Pancreas (tissue), 10 donors: ENCODE measurements at regions not wholly inside any gene's neighbourhood (a gene's known extent, or its start where the extent isn't known, plus 50 kb on each side); places are given as distances from the start of the nearest gene placed in this dataset.

Source experiments
- ATAC-seq, 4 donors: fragments of 200-7000 bp; cut with Tn5 transposase; one replicate each; pipeline versions ENCODE4 v1.8.0 to v1.9.1; 2020; ENCODE audit warnings: mild to moderate bottlenecking in 4 of 4, moderate library complexity in 4 of 4
- DNase-seq, 6 donors: peaks; one replicate each; pipeline ENCODE4 v3.0.0-alpha.2; 2020
- FAIRE-seq: peaks from 2 replicates; lab custom pipeline; 2012; peaks lifted over from hg19 to GRCh38; lab: Jason Lieb, UNC
- H3K27ac ChIP-seq, 4 donors: fragments of 200-600 bp; sonication (generic); 1 replicate in 3 of 4; 2 replicates in 1 of 4; pipeline versions ENCODE4 v1.5.0 to v1.8.0; 2020
- H3K27me3 ChIP-seq, 4 donors: fragments of 200-600 bp; one replicate each; pipeline ENCODE4 v1.8.0; 2021
- H3K36me3 ChIP-seq, 3 donors: fragments of 200-600 bp; sonication (generic) in 1 of 3; one replicate each; pipeline versions ENCODE4 v1.5.0 to v1.8.0; 2020 to 2021
- H3K4me1 ChIP-seq, 3 donors: fragments of 200-600 bp; one replicate each; pipeline ENCODE4 v1.8.0; 2021
- H3K4me3 ChIP-seq, 4 donors: fragments of 200-600 bp; sonication (generic) in 2 of 4; one replicate each; pipeline versions ENCODE4 v1.5.0 to v1.8.0; 2020 to 2021
- H3K9me3 ChIP-seq, 4 donors: fragments of 200-600 bp; one replicate each; pipeline ENCODE4 v1.8.0; 2021
- WGBS, 2 donors: extraction: QIAGEN DNeasy Blood & Tissue Kit; methylation state at CpG; one replicate each; pipeline ENCODE4 v1.1.7; 2013; 5-methylcytosine and 5-hydroxymethylcytosine counted together
- intact Hi-C, 3 donors: fragments of 100-400 bp; cut with DNase I; formaldehyde crosslinking; loops; one replicate each; pipeline versions ENCODE4 v1.11.1 to v1.14.2; 2022
- TF ChIP-seq, protein P1 (sequence below), 4 donors: fragments of 200-600 bp; sonication (generic) in 3 of 4; IDR thresholded peaks; one replicate each; pipeline versions ENCODE4 v1.5.0 to v1.8.0; 2021; ENCODE audit warnings: antibody characterized with exemption in 4 of 4
- donor health status: healthy with polysubstance abuse.
- donor health status: DM: no; HTN: no; CAD: no; lungs with moderate emphysema.
- donor health status: DM: no; HTN: no; CAD: no.
- donor health status: control.
- donor health status: control.
- donor health status: Bipolar disorder and iron deficiency.
- donor health status: DM: yes; HTN: yes; CAD: no.
- donor health status: DM: no; HTN: no; CAD: no.
- donor health status: DM: no; HTN: no; CAD: no.
- donor health status: DM: yes; HTN: yes; CAD: no.

DNA sequence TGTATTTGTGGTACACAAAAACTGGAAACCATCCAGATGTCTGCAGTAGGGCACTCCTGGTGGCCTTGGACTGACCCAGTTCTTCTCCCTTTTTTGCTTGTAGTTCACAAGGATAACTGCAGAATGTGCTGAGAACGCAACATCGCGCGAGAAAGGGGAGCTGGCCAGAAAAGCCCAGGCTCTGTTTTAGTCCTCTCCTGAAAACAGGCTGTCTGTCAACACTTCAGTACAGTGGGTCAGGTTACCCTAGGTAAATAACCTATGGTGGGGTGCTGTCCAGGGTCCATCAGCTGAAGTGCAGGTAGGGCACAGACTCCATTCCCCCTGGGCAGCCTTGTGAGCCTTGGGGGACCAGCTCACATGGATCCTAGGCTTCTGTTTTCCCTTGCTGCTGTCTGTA is 495.8 kb downstream of the MDFIC start:
- H3K4me3 ChIP-seq = no peak overlapping the region
- H3K4me1 ChIP-seq = no peaks in the 10 kb centered on the region
- TF ChIP-seq, protein P1, sequence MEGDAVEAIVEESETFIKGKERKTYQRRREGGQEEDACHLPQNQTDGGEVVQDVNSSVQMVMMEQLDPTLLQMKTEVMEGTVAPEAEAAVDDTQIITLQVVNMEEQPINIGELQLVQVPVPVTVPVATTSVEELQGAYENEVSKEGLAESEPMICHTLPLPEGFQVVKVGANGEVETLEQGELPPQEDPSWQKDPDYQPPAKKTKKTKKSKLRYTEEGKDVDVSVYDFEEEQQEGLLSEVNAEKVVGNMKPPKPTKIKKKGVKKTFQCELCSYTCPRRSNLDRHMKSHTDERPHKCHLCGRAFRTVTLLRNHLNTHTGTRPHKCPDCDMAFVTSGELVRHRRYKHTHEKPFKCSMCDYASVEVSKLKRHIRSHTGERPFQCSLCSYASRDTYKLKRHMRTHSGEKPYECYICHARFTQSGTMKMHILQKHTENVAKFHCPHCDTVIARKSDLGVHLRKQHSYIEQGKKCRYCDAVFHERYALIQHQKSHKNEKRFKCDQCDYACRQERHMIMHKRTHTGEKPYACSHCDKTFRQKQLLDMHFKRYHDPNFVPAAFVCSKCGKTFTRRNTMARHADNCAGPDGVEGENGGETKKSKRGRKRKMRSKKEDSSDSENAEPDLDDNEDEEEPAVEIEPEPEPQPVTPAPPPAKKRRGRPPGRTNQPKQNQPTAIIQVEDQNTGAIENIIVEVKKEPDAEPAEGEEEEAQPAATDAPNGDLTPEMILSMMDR (IDR thresholded peaks at IDR 0.05) = no peak
- WGBS, 2 donors = 39 to 79% methylated on average over 4 of the region's 4 CpGs
- H3K36me3 ChIP-seq = no peaks in the 10 kb centered on the region
- intact Hi-C loops = no loop called here
- no peak for ATAC-seq
- DNase-seq = no peak
- H3K27me3 ChIP-seq = no peaks in the 10 kb centered on the region
- no peak overlapping the region for H3K27ac ChIP-seq
- no peaks in the 10 kb centered on the region for H3K9me3 ChIP-seq
- FAIRE-seq = no peak

GRCh38 chr7:115410972-115411686 is 489.2 kb downstream of the MDFIC start:
- Histone ChIP-seq H3K27ac (no peak overlapping the region), H3K27me3 (no peaks in the 10 kb centered on the region), H3K36me3 (no peaks in the 10 kb centered on the region), H3K4me3 (no peak overlapping the region), H3K9me3 (no peaks in the 10 kb centered on the region), H3K4me1 (no peaks in the 10 kb centered on the region)
- WGBS, 2 donors = 91 to 94% methylated on average over 3 of the region's 3 CpGs
- TF ChIP-seq, protein P1 (IDR thresholded peaks at IDR 0.05) = no peak
- FAIRE-seq = no peak
- intact Hi-C loops = no loop called here
- DNase-seq = no peak
- ATAC-seq = no peak

DNA sequence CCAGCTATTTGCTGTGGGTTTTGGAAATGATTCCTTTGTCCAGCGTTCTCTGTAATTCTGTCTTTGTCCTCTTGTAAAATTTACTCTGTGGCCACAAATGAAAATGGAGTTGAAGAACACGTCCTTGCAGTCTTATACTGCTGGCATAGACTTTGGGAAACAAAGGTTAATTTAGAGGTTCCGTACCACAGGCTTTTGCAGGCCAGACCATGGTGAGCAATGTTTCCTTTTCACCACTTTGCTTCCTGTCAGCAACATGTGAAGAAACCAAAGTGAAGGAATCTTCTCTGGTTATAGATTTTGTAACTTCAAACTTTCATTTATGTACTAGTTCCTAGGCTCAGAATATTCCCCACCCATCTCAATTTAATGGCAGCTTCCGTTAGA is 488.5 kb downstream of the MDFIC start:
- 78 to 80% methylated on average over 4 of the region's 4 CpGs for WGBS, 2 donors
- Histone ChIP-seq H3K27me3 (no peaks in the 10 kb centered on the region), H3K4me3 (no peak overlapping the region), H3K36me3 (no peaks in the 10 kb centered on the region), H3K4me1 (no peaks in the 10 kb centered on the region), H3K27ac (no peak overlapping the region), H3K9me3 (no peaks in the 10 kb centered on the region)
- no peak for DNase-seq
- ATAC-seq = no peak
- FAIRE-seq = no peak
- intact Hi-C loops = no loop called here
- TF ChIP-seq, protein P1 (IDR thresholded peaks at IDR 0.05) = no peak

GRCh38 chr7:115409682-115410433 is 488.0 kb downstream of the MDFIC start:
- Histone ChIP-seq H3K27me3 (no peaks in the 10 kb centered on the region), H3K36me3 (no peaks in the 10 kb centered on the region), H3K27ac (no peak overlapping the region), H3K9me3 (no peaks in the 10 kb centered on the region), H3K4me3 (no peak overlapping the region), H3K4me1 (no peaks in the 10 kb centered on the region)
- DNase-seq = no peak
- WGBS, 2 donors = 52 to 68% methylated on average over 3 of the region's 3 CpGs
- no peak for FAIRE-seq
- TF ChIP-seq, protein P1 (IDR thresholded peaks at IDR 0.05) = no peak
- intact Hi-C loops = no loop called here
- no peak for ATAC-seq

DNA sequence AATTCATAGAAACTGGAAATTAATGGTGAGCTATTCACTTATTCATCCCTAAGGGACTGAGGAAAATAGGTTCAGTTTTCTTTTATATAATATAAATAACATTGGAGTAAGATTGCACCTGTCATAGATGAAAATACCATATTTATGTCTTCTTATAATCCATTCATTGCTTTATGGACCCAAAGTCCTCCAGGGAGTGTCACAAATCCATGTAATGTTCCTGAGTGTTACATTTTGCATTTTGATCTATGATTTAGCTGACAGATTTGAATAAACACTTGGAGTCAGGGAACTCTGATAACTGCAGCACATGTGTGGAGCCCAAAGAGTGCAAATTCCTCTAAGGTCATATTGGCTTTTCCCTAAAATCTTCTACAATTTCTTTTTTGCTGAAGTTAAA is 484.3 kb downstream of the MDFIC start:
- intact Hi-C loops = no loop called here
- no peak overlapping the region for H3K4me3 ChIP-seq
- H3K27me3 ChIP-seq = no peaks in the 10 kb centered on the region
- DNase-seq (no peak), ATAC-seq (no peak), FAIRE-seq (no peak)
- H3K27ac ChIP-seq = no peak overlapping the region
- TF ChIP-seq, protein P1 (IDR thresholded peaks at IDR 0.05) = no peak
- H3K9me3 ChIP-seq = no peaks in the 10 kb centered on the region
- H3K36me3 ChIP-seq = no peaks in the 10 kb centered on the region
- H3K4me1 ChIP-seq = no peaks in the 10 kb centered on the region
